CD14-positive monocyte (primary cell): ENCODE measurements at regions not wholly inside any gene's neighbourhood (a gene's known extent, or its start where the extent isn't known, plus 50 kb on each side); places are given as distances from the start of the nearest gene placed in this dataset.

ENCODE experiments used
- DNase-seq, 3 donors: peaks; one replicate each; pipeline ENCODE4 v3.0.0-alpha.2; 2011 to 2022
- H2AFZ ChIP-seq: 2 replicates; pipeline ENCODE4 v1.6.0; 2012; ENCODE audit warnings: mild to moderate bottlenecking, low read depth, low read length, inconsistent platforms; ENCODE audit not compliant: insufficient read depth, poor library complexity, severe bottlenecking
- H3K27ac ChIP-seq, 2 donors: 1 replicate in 1 of 2; 2 replicates in 1 of 2; pipeline ENCODE4 v1.5.1; 2012 to 2013; ENCODE audit warnings: low read length in 2 of 2, control low read depth in 1 of 2, inconsistent platforms in 1 of 2, low read depth in 1 of 2, mild to moderate bottlenecking in 1 of 2
- H3K27me3 ChIP-seq, 2 donors: one replicate each; pipeline versions ENCODE4 v1.6.0 to v1.6.1; 2011 to 2013; ENCODE audit warnings: low read length in 2 of 2; ENCODE audit not compliant: control insufficient read depth in 2 of 2, insufficient read depth in 2 of 2
- H3K36me3 ChIP-seq, 2 donors: replicated peaks in 1 of 2; 1 replicate in 1 of 2; 2 replicates in 1 of 2; pipeline versions ENCODE4 v1.5.1 to v1.6.1; 2012 to 2013; ENCODE audit warnings: low read length in 2 of 2, control low read depth in 1 of 2, inconsistent platforms in 1 of 2, mild to moderate bottlenecking in 1 of 2; ENCODE audit not compliant: insufficient read depth in 2 of 2, control insufficient read depth in 1 of 2
- H3K4me1 ChIP-seq, 2 donors: 1 replicate in 1 of 2; 2 replicates in 1 of 2; pipeline versions ENCODE4 v1.5.1 to v1.6.1; 2012 to 2013; ENCODE audit warnings: low read length in 2 of 2, control low read depth in 1 of 2, inconsistent platforms in 1 of 2, mild to moderate bottlenecking in 1 of 2, moderate library complexity in 1 of 2; ENCODE audit not compliant: insufficient read depth in 2 of 2, control insufficient read depth in 1 of 2
- H3K4me2 ChIP-seq: replicated peaks from 2 replicates; pipeline ENCODE3; 2012; ENCODE audit warnings: low read length, moderate library complexity, mild to moderate bottlenecking; ENCODE audit not compliant: poor library complexity, severe bottlenecking; ENCODE audit errors: extremely low read depth
- H3K4me3 ChIP-seq, 3 experiments: fragments of 200-600 bp in 1 of 3; sonication (generic) in 1 of 3; replicated peaks in 1 of 3; 1 replicate in 2 of 3; 2 replicates in 1 of 3; pipeline ENCODE4 v1.5.1; 2011 to 2013; ENCODE audit warnings: low read length in 3 of 3, mild to moderate bottlenecking in 3 of 3, control low read depth in 2 of 3, low read depth in 2 of 3, inconsistent platforms in 1 of 3, moderate library complexity in 1 of 3
- H3K79me2 ChIP-seq: 2 replicates; pipeline ENCODE4 v1.6.0; 2012; ENCODE audit warnings: mild to moderate bottlenecking, control low read depth, inconsistent platforms, low read length, moderate library complexity; ENCODE audit not compliant: insufficient read depth
- H3K9ac ChIP-seq: 2 replicates; pipeline ENCODE4 v1.6.0; 2017; ENCODE audit warnings: low read length, mild to moderate bottlenecking; ENCODE audit not compliant: insufficient read depth, poor library complexity, severe bottlenecking
- H3K9me3 ChIP-seq, 2 donors: replicated peaks in 1 of 2; 1 replicate in 1 of 2; 2 replicates in 1 of 2; pipeline versions ENCODE4 v1.5.1 to v1.6.1; 2012 to 2013; ENCODE audit warnings: low read length in 2 of 2, control low read depth in 1 of 2; ENCODE audit not compliant: control insufficient read depth in 1 of 2, insufficient read depth in 1 of 2
- H4K20me1 ChIP-seq: 2 replicates; pipeline ENCODE4 v1.6.0; 2012; ENCODE audit warnings: mild to moderate bottlenecking, low read length, control low read depth, moderate library complexity; ENCODE audit not compliant: insufficient read depth
- H3K27ac Mint-ChIP-seq, 7 donors: one replicate each; pipeline ENCODE4 v1.8.0; 2020; ENCODE audit warnings: mild to moderate bottlenecking in 7 of 7, mixed read lengths in 7 of 7, moderate library complexity in 6 of 7, inconsistent platforms in 2 of 7
- H3K27me3 Mint-ChIP-seq, 3 donors: one replicate each; pipeline ENCODE4 v1.8.0; 2021 to 2022; ENCODE audit warnings: low read depth in 3 of 3, mild to moderate bottlenecking in 3 of 3, mixed read lengths in 3 of 3, moderate library complexity in 3 of 3, inconsistent platforms in 1 of 3
- H3K36me3 Mint-ChIP-seq, 2 donors: one replicate each; pipeline ENCODE4 v1.8.0; 2020; ENCODE audit warnings: mixed read lengths in 2 of 2, inconsistent platforms in 1 of 2, mild to moderate bottlenecking in 1 of 2
- H3K4me1 Mint-ChIP-seq: one replicate; pipeline ENCODE4 v1.8.0; 2020; ENCODE audit warnings: mild to moderate bottlenecking, mixed read lengths
- H3K4me3 Mint-ChIP-seq, 2 donors: one replicate each; pipeline ENCODE4 v1.8.0; 2020; ENCODE audit warnings: mild to moderate bottlenecking in 2 of 2, mixed read lengths in 2 of 2, moderate library complexity in 1 of 2
- H3K9me3 Mint-ChIP-seq, 7 donors: one replicate each; pipeline ENCODE4 v1.8.0; 2020 to 2022; ENCODE audit warnings: mixed read lengths in 7 of 7, mild to moderate bottlenecking in 6 of 7, moderate library complexity in 6 of 7, inconsistent platforms in 2 of 7
- WGBS: methylation state at CpG from one replicate; pipeline ENCODE4 v1.1.5; 2013; ENCODE audit warnings: missing lambda C conversion rate; ENCODE audit not compliant: insufficient coverage; 5-methylcytosine and 5-hydroxymethylcytosine counted together
- intact Hi-C, 2 donors: fragments of 100-400 bp; cut with micrococcal nuclease; formaldehyde crosslinking; loops; one replicate each; pipeline versions ENCODE4 v1.15.0 to v1.15.1; 2023
- TF ChIP-seq, protein P1 (sequence below): fragments of 200-600 bp; IDR thresholded peaks from one replicate; pipeline ENCODE4 v1.8.0; 2022; ENCODE audit warnings: antibody characterized with exemption, mild to moderate bottlenecking

DNA sequence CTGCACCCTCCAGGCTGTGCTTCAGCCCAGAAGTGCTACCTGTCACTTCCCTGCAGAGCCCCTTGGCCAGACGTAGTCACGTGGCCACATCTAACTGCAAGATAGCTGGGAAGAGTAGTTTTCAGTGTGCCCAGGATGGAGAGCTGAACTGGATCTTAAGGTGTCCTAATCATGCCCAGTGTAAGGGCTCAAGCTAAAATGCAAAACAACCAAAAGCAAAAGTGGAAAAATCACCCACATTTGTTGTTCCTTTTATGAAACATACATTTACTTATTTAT, 59.4 kb upstream of the ROR1 start:
- no peaks in the 10 kb centered on the region for H3K36me3 ChIP-seq
- H4K20me1 ChIP-seq: no peaks in the 10 kb centered on the region
- TF ChIP-seq, protein P1, sequence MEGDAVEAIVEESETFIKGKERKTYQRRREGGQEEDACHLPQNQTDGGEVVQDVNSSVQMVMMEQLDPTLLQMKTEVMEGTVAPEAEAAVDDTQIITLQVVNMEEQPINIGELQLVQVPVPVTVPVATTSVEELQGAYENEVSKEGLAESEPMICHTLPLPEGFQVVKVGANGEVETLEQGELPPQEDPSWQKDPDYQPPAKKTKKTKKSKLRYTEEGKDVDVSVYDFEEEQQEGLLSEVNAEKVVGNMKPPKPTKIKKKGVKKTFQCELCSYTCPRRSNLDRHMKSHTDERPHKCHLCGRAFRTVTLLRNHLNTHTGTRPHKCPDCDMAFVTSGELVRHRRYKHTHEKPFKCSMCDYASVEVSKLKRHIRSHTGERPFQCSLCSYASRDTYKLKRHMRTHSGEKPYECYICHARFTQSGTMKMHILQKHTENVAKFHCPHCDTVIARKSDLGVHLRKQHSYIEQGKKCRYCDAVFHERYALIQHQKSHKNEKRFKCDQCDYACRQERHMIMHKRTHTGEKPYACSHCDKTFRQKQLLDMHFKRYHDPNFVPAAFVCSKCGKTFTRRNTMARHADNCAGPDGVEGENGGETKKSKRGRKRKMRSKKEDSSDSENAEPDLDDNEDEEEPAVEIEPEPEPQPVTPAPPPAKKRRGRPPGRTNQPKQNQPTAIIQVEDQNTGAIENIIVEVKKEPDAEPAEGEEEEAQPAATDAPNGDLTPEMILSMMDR: no peak
- no peaks in the 10 kb centered on the region for H3K4me1 ChIP-seq
- H3K9me3 Mint-ChIP-seq: no peaks in the 10 kb centered on the region
- H2AFZ ChIP-seq: no peak overlapping the region
- H3K9ac ChIP-seq: no peak overlapping the region
- no peaks in the 10 kb centered on the region for H3K36me3 Mint-ChIP-seq
- no peak overlapping the region for H3K4me3 ChIP-seq
- no peak overlapping the region for H3K4me2 ChIP-seq
- no peaks in the 10 kb centered on the region for H3K79me2 ChIP-seq
- no CpG with 5 or more reads among the region's 2 CpGs for WGBS
- H3K27ac ChIP-seq: no peak overlapping the region
- no peak overlapping the region for H3K27ac Mint-ChIP-seq
- H3K27me3 ChIP-seq: no peaks in the 10 kb centered on the region
- H3K4me3 Mint-ChIP-seq: no peak overlapping the region
- intact Hi-C loops: no loop called here
- no peaks in the 10 kb centered on the region for H3K9me3 ChIP-seq
- no peak for DNase-seq
- peaks cover 4% of the 10 kb centered on the region for H3K4me1 Mint-ChIP-seq
- peaks cover 1 to 8% (median 6%) of the 10 kb centered on the region in 3 donors for H3K27me3 Mint-ChIP-seq

DNA sequence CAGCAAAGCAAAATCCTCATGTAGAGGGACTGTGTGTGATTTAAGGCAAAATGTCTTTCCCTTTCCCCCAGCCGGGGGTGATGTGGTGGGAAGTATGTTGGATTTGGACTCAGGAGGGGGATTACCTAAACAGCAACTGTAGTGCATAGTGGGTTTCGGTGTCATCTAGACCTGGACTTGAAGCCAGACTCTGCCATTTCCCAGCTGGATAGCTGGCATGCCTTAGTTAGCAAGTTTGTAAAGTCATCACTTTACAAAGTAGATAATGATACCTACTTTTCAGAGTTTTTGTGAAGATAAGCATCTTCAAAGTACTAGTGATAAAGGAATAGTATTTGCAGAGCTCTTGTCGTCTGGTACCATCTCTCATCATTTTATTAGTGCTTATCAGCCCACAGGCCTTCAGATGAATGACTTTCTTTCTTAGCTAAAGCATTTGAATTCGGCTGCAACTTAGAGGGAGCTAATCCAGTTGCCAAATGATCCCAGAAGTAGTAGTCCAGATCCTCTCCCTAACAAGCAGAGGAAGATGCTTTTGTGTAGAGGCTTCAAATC, 56.2 kb upstream of the ROR1 start:
- H3K36me3 Mint-ChIP-seq: no peaks in the 10 kb centered on the region
- no peaks in the 10 kb centered on the region for H3K36me3 ChIP-seq
- TF ChIP-seq, protein P1: no peak
- no peak overlapping the region for H3K4me3 ChIP-seq
- no peak overlapping the region for H3K4me2 ChIP-seq
- H3K27ac Mint-ChIP-seq: no peak overlapping the region
- H3K27me3 ChIP-seq: no peaks in the 10 kb centered on the region
- H3K9me3 ChIP-seq: no peaks in the 10 kb centered on the region
- no peaks in the 10 kb centered on the region for H3K4me1 ChIP-seq
- peaks cover 4% of the 10 kb centered on the region for H3K4me1 Mint-ChIP-seq
- H3K9me3 Mint-ChIP-seq: no peaks in the 10 kb centered on the region
- no peak overlapping the region for H3K27ac ChIP-seq
- peaks cover 1 to 8% (median 2%) of the 10 kb centered on the region in 3 donors for H3K27me3 Mint-ChIP-seq
- no peaks in the 10 kb centered on the region for H4K20me1 ChIP-seq
- WGBS: 78% methylated on average over 1 of the region's 4 CpGs
- no peak for DNase-seq
- no peak overlapping the region for H3K9ac ChIP-seq
- no peak overlapping the region for H3K4me3 Mint-ChIP-seq
- no peak overlapping the region for H2AFZ ChIP-seq
- no peaks in the 10 kb centered on the region for H3K79me2 ChIP-seq
- intact Hi-C loops: no loop called here
